ENCODE measurements at regions not wholly inside any gene's neighbourhood (a gene's known extent, or its start where the extent isn't known, plus 50 kb on each side); places are given as distances from the start of the nearest gene placed in this dataset.

DNA sequence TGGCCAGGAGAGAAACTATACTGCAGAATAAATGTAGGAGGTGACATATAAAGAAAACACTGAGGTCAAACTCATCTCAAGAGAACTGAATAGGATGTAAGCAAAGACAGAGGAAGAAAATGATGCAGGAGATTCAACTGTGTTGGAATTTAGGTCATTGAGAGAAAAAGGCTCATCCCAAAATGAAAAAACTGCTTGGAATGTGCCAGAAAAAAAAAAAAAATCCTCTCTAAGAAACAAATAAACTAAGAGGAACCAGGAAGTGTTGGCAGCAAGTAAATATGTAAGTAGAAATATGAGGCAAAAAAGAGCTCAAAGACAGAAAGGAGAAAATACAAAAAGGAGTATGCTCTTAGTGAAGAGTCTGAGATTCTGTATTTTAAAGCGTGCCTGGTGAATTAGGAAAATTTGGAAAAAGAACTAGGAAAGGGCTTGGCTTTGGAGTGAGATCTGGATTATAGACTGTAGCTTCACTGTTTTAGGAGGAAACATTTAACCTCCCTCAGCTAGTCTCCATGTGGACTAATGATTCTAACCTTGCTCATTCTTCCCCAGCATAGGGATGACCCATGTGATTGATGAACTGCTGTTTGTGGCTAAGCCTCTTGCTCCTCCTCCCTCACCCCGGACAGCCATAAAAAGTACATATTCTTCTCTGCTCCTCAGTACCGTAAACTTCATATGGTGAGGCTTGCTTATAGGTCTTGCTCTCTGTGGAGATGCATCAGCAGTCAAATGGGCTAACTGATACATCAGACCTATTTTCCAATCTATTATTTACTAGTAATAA lies 185.6 kb upstream of the POU5F2 start:
- no peak for DNase-seq

DNA sequence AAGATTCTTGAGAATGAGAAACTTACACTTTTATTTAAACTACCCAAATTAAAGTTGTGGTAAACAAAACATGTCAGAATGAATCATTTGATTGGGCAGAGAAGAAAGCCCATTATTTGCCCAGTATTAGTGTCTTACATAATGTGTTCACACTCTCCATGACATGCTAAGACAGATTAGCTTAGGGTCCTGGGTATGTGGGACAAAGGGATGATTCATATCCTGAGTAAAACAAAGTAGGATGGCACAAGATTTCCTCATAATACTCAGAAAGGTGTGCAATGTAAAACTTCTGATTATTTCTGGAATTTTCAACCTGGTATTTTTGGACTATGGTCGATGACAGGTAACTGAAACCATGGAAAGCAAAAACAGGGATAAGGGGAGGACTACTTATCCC lies 183.9 kb upstream of the POU5F2 start:
- DNase-seq, result no peak

DNA sequence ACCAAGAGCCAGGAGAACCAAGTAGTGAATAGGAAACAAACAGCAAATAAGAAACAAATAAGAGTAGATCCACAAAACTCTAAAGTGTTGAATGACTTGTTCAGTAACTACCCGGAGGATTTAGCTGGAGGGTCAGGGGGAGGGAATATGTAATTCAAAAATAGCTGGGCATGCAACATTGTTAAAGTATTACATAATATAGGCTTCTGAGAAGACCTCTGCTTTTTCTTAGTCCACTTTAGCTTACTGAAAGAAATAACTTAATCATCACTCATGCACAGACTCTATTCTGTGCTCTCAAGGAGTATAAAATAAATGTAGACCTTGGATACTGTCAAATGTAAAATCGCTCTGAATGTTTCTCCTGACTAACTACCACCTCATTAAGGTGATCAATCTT lies 183.2 kb upstream of the POU5F2 start:
- DNase-seq, result no peak

DNA sequence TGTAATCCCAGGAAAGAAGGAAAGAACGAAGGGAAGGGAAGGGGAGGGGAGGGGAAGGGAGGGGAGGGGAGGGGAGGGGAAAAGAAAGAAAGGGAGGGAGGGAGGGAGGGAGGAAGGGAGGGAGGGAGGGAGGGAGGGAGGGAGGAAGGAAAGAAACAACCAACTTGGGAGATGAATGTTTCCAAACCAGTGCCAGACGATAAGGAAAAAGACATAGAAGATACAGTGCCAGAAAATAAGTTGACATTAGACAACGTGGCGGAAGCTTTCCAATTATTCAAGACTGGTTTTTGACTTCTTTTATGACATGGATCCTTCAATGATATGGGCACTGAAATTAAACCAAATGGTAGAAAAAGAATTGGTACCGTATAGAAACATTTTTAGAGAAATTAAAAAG lies 181.2 kb upstream of the POU5F2 start:
- DNase-seq, result no peak

DNA sequence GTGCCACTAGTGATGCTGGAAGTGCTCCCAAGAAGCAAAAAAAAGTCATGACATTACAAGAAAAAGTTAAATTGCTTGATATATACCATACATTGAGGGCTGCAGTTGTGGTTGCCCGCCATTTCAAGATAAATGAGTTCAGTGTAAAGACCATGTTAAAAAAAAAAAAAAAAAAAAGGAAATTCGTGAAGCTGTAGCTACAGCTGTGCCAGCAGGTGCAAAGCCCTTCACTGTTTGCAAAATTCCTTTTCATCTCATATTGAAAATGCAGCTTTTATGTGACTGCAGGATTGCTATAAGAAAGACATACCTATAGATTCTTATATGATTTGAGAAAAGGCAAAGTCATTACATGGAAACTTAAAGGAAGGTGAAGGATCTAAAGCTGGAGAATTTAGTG lies 179.6 kb upstream of the POU5F2 start:
- no peak for DNase-seq

DNA sequence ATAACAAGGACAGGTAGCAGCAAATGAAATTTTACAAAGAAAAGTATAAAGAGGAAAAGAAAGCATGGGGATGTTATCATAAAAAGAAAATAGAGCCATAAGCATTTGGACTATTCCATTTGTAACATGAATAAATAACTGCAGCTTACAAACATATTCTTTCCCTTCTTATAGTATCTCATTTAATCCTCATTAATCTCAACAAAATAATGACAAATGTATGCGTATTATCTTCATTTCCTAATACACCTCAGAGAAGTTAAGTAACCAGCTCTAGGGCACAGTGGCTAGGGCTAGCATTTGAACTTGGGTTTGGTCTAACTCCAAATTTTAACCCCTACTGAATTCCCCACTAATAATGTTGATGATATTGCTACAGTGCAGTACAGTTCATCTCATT lies 175.5 kb upstream of the POU5F2 start:
- DNase-seq, result no peak

DNA sequence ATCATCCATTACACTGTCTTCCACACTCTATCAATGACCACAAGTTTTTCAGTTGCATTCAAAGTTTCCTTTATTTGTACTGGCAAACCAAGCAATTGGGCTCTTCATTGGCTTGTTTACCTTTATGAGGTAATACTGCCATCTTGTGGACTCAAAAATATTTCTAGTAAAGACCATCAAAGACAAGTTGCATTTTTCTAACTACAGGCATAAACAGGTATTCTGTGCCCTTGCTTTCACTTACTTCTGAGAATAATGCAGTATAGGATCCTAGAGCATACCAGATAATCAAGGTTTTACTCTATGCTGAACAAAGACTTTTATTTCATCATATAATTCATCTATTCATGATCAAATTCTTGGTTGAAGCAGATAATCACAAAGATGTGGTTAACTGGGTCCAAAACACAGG lies 173.7 kb upstream of the POU5F2 start:
- peak; percentile 44 for DNase-seq

DNA sequence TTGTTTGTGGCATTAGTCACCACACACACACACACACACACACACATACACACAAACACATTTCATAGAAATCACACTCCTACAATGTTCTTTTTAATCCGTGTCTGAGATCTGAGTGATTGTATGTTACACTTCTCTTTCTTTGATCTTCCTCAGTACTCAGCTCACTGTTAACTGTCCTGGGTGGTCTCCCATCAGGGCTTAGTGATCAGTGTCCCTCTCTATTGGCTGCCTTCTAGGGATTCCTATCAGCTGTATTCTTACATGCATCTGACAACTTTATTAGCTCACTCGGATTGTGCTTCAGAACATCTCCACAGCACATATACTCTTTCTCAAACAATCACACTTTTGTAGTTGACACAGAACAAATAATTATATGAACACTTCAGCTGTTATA lies 170.2 kb upstream of the POU5F2 start:
- no peak for DNase-seq

DNA sequence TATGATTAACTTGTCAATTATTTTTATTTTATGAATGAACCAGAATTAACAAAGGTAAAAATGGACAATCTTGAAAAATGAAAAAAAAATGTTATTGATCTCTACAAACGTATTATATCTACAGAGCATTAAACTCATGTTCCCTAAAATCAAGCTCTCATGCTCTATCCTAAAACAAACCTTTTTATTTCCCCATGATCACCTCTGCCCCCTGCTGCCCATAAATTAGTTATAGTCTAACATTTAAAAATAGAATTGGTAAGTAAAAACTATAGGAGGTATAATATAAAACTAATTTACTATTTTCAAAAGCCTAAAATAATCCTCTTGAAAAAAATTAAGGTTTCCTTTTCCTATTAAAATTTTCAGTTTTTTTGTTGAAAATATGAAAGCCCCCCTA lies 168.0 kb upstream of the POU5F2 start:
- no peak for DNase-seq

DNA sequence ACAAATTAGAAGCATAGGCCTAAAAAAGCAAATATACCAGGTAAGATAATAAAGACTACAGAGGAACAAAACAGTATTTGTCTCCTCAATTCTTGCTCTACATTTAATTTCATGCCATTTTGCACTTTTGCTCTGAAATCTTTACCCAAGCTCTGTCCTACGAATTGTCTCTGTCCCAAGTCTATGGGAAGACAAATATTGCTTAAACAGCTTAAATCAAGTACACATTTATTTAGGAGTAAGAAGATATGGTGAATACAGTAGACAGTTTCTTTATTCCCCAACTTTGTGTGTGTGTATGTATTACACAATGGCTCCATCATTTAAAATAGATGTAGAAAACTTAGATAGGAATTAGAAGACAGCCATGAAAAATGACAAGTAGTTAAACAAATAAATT lies 163.5 kb upstream of the POU5F2 start:
- no peak for DNase-seq

DNA sequence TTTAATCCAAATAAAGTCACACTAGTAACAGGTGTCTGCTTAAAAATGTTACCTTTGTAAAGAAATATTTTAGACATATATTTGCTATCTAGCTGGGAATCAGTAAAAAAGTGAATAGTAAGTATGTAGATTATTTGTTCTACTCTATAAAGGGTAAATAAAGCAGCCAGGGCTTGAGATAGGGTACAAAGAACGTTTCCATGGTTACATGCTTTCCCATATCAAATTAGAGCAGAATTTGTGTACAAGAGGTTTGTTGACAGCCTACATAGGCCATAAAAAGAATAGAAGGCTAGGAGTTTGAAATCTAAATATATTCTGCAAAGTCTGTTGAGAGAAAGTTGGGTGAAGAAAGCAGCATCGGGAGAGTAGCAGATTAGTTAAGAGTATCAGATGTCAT lies 160.9 kb upstream of the POU5F2 start:
- DNase-seq, result peak; percentile 67

DNA sequence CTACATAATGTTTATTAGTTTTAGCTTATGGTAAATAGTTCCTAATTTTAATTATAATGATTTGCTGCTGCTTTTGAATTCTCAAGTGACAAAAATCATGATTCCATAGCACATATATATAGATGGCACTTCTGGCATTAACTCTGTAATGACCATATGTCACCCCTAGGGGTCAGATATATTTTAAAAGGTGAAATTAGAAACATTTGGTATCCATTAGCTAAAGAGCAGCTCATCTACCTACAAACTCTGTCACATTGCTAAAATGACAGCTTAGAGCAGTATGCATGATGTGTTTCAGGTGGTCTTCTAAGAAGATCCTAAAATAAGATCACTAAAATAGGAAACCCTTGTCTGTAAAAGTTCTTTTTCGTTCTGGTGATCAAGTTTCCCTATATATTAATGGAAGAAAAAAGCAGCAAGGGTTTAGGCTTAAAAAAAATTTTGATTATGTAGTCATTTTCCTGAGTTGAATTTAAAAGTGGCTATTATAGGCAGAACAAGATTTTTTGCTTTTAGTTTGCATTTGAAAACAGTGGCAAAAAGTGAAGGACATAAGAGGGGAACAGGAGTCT lies 157.7 kb upstream of the POU5F2 start:
- DNase-seq, result no peak

DNA sequence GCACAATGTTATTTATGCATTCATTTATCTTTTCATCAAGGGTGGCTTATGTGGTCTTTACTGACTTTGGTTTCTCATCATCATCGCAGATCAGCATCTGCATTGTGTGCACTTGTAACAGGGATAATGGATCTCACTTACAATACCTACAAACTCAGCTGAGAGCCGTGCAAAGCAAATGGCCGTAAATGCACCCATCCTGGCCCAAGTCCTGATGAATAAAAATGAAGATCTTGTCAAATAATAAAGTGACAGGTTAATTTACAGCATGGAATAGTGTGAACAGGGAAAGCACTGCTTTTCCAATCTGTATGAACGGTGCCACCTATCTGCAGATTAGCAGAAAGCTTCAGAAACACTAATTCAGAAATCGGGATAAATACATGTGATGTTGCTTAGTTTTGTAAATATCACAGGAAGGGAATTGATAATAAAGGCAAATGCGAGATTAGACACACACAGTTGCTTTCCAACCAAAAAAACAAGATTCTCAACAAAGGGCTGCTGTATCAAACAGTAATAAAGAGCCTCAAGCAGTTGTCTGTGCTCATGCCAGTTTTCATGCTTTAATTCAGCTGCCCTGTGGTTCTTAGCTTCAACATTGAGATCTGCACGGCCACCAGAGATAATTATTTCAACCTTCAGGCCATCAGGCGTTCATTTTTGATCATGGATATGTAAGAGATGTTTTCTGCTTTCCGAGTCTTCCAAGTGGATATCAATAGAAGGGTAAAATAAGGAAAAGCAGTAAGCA lies 153.4 kb upstream of the POU5F2 start:
- peak; percentile 31 for DNase-seq

DNA sequence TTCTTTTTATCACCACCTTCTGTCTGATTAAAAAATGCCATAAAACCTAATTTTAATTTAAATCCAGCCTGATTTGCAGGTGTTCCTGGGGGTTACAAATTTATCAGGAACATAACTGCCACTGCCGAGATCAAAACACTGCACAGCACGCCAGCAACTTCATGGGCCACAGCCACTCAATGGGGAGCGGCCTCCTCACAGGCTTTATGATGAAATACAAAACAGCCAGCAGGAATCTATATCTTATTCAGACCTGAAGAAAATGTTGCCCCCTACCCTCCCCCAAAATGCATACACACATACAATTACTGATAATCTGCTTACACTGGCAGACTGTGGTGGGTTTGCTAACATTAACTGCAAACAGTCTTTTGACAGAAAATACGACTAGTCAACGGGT lies 151.7 kb upstream of the POU5F2 start:
- no peak for DNase-seq

DNA sequence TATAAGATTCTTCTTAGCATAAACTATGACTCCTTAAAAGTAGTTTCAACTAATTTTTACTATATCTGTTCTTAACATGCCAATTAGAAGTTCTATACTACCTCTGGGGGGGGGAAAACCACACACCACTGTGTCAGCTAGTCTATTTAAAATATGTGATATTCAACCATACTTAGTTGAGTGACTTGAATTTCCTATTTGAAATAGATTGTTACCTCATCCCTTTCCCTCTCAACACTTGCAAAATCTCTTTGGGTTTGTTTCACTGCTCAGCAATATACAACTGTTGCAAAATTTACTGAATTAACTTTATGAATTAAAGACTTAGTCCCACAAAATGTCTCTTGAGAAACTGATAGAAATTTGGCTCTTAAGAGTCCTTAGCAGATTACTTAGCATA lies 151.1 kb upstream of the POU5F2 start:
- DNase-seq, result no peak

DNA sequence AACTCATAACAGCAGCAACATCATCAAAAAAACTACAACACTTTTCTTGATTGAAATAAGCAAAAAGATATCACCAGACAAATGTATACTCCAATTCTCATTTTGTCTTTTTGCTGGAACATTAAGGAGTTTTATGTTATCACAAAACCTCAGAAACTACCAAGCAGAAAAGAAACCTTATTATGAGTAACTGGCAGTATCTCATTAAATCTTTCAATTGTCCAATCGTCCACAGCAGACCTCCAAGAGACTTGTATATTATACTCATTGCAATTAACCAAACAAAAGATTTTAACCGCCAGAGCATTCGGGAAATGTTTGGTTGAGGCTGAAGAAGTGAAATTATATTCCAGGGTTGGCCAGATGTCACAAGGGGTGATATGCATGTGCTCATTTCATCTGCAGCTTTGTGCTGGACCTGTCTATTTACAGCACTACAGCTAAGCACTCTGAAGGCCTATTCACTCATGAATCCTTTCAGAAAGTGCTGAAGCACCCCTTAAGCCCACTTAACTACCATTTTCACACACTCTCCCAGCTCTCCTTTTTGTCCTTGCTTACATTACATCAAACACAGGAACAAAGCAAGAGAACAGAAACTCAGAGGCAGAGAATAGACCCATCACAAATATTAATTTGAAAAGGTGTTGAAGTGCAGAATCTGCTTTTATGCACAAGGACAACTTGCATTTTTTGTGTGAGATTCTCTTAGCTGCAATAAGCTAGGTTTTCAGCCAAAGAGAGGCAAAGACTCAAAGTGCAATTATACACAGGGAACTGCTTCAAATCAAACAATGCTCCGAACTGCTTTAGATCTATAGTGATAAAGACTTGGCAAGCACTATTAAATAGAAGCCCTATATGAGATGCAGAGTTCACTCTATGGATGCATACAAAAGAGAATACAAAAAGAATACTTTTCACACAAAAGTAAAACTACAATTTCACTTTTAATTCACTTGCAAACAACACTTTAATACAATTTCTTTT lies 150.4 kb upstream of the POU5F2 start:
- peak; percentile 93 for DNase-seq

DNA sequence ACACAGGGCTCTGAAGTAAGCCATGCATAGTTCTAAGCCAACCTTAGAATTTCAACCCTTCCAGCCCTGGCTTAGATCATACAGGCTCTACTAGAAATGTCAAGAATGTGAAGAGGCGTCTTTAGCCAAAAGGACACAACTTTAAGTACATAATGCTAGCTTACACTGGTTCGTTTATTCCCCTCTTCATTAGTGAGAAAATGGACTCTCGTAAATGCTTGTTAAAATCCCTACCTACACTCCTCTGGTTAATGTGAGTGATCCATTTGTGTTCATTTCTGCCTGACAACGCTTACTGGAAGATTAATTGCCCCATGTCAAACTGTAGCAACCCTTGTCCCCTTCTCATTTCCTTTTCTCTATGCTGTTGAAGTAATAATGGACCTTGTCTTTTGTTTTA lies 149.3 kb upstream of the POU5F2 start:
- DNase-seq, result peak; percentile 58

DNA sequence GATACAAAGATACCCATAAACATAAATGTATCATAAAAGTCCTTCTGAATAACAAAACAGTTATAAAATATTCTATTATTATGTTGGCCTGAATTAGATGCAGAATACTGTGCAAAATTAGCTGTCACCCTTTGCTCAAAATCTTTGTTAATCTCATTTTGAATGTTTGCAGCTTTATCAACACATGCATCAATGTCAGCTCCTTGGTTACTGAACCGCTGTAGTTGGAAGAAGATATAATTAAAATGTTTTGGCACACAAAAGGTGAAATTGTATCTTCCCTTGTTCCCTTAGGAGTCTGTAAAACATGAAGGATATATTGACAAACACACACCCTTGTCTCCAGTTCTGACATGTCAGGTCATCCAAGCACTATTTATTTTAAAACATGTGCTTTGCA lies 146.3 kb upstream of the POU5F2 start:
- DNase-seq, result no peak

DNA sequence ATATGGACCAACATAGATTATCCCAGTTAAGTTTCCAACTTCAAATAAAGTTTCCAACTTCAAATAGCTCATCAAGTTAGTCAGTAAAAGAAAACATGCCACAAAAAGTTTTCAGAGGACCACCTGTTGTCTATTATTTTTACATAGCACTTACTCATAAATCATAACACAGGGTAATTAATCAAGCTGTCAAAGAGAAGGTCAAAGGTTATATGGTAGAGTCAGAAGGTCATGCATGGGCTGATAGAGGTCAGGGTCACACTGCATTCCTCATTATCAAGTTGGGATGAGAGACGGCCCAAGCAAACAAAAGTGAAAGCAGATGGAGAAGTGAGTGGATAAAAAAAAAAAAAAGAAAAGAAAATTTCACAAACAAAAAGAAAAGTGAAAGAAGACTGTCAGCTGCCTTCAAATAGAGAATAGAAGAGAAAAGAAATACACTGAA lies 145.5 kb upstream of the POU5F2 start:
- no peak for DNase-seq

DNA sequence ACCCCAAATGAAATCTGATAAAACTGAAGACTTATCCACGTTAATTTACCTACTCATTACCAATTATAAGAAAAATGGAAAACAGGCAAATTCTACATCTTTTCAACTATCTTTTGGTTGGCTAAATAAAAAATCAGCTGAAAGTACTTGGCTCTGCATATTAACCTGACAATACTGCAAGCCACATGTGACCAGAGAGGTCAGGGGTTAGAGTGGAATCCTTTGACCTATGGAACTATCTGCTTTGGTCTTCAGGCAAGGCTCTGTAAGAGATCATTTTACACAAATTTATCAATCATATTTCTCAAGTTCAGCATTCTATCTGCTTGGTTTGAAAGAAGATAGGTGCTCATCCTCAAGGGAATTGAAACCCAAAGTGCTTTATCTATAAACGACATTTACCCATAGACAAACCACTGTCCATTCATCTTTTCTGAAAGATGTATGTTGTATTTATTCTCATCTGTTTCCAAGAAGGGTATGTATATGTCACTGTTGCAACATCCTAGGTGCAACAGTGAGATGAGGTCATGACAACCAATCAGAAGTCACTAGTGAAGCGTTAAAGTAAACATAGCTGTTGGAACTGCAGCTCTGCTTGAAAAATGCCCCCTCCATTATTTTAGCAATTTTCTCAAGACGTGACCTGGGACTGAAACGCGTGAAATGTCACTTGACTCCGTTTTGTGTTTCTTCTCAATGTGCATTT lies 144.9 kb upstream of the POU5F2 start:
- no peak for DNase-seq

DNA sequence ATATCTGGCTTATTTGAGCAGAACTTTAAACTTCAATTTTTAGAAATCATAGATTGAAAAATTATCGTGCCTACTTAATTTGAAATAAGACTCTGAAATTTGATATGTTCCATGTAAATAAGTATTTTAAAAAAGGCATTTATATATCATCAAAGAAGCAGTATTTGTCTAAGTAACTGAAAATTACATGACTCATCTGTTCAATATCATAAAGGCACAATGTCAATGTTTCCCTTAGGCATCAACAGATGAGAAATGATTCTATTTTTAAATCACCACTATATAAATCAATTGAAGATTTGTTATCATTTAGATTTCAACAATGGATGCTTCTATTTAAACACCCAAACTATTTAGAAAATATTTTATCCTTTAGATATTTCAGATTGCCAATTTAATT lies 142.9 kb upstream of the POU5F2 start:
- DNase-seq, result no peak

DNA sequence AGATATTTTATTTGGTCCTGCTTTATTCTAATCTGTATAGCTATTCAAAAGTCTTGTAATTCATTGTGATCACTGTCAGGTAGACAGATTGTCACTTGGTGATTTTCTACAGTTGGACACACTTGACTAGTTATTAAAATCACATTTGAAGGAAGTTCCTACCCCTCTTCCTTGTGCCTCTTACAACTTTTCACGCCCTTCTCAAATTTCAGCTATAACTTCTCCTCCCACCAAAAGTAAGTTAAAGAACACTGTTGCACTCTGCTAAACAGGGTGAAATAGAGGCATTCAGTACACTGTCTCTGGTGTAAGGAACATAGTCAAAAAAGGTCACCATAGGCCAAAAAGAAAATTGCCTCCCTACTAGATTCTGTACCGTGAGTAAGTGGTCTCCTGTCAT lies 142.1 kb upstream of the POU5F2 start:
- DNase-seq, result no peak
